Transverse colon (tissue), 4 donors: ENCODE measurements at regions not wholly inside any gene's neighbourhood (a gene's known extent, or its start where the extent isn't known, plus 50 kb on each side); places are given as distances from the start of the nearest gene placed in this dataset.

Experiments used
- DNase-seq: peaks from one replicate; pipeline ENCODE4 v3.0.0-alpha.2; 2019
- H3K27ac ChIP-seq, 4 donors: fragments of 200-600 bp; sonication (generic); 2 replicates each; pipeline ENCODE4 v1.5.1; 2016 to 2018; ENCODE audit warnings: inconsistent platforms in 4 of 4
- H3K27me3 ChIP-seq: fragments of 200-600 bp; sonication (generic); 2 replicates; pipeline ENCODE4 v1.5.1; 2017; ENCODE audit warnings: inconsistent platforms
- H3K36me3 ChIP-seq, 4 donors: fragments of 200-600 bp; sonication (generic); 2 replicates each; pipeline ENCODE4 v1.5.1; 2017 to 2019; ENCODE audit warnings: inconsistent platforms in 4 of 4
- H3K4me1 ChIP-seq, 4 donors: fragments of 200-600 bp; sonication (generic); 2 replicates each; pipeline ENCODE4 v1.5.1; 2017 to 2020; ENCODE audit warnings: inconsistent platforms in 4 of 4
- H3K4me3 ChIP-seq, 4 donors: fragments of 200-600 bp; sonication (generic); 1 replicate in 1 of 4; 2 replicates in 3 of 4; pipeline versions ENCODE4 v1.5.1 to v1.6.1; 2017 to 2019; ENCODE audit warnings: inconsistent platforms in 4 of 4
- H3K9me3 ChIP-seq, 2 donors: fragments of 200-600 bp; sonication (generic); 2 replicates each; pipeline ENCODE4 v1.5.1; 2017 to 2019; ENCODE audit warnings: inconsistent platforms in 2 of 2
- CTCF ChIP-seq, 5 experiments: fragments of 200-600 bp in 3 of 5; fragments of 450-650 bp in 2 of 5; sonication (generic) in 3 of 5; IDR thresholded peaks; 1 replicate in 2 of 5; 2 replicates in 3 of 5; pipeline ENCODE4 v1.5.1; 2016 to 2017; ENCODE audit warnings: antibody characterized with exemption in 5 of 5, inconsistent platforms in 3 of 5, mild to moderate bottlenecking in 2 of 5, moderate library complexity in 1 of 5
- EP300 ChIP-seq: sonication (generic); formaldehyde crosslinking; IDR thresholded peaks from one replicate; pipeline ENCODE4 v1.6.1; 2017; ENCODE audit warnings: antibody characterized with exemption, low read depth
- POLR2A ChIP-seq: fragments of 450-650 bp; IDR thresholded peaks from one replicate; pipeline ENCODE4 v1.6.1; 2016; ENCODE audit warnings: antibody characterized with exemption, mild to moderate bottlenecking, moderate library complexity
- POLR2AphosphoS5 ChIP-seq, 3 donors: sonication (generic); formaldehyde crosslinking; IDR thresholded peaks; one replicate each; pipeline ENCODE4 v1.6.1; 2016; ENCODE audit warnings: antibody characterized with exemption in 3 of 3
- WGBS, 2 donors: methylation state at CpG; one replicate each; pipeline ENCODE4 v1.1.5; 2018; ENCODE audit warnings: low coverage in 1 of 2; 5-methylcytosine and 5-hydroxymethylcytosine counted together
- in situ Hi-C, 4 donors: fragments of 200-750 bp; cut with MboI; loops; one replicate each; pipeline versions ENCODE4 v1.15.0 to v1.15.1; 2017; ENCODE audit warnings: low sequenced_read_pairs in 3 of 4, low pct_ligation_motif_present in 1 of 4, low pct_unique_long_range_greater_than_20kb in 1 of 4
- intact Hi-C: fragments of 100-400 bp; cut with DNase I; formaldehyde crosslinking; loops from one replicate; pipeline ENCODE4 v1.15.1; 2023; ENCODE audit warnings: low total_unique reads

GRCh38 chr4:155591738-155592143 is 74.9 kb upstream of the GUCY1A1 start:
- no peak for DNase-seq
- H3K4me1 ChIP-seq, result peaks cover 0 to 4% (median 0%) of the 10 kb centered on the region in 4 donors
- WGBS, 2 donors, result 65 to 84% methylated on average over 6 of the region's 6 CpGs
- no peak overlapping the region for H3K4me3 ChIP-seq
- in situ Hi-C loops, result no loop called here
- peak overlapping the region; percentile 4 to 51 (median 30) for H3K27ac ChIP-seq
- no peaks in the 10 kb centered on the region for H3K27me3 ChIP-seq
- no peaks in the 10 kb centered on the region for H3K9me3 ChIP-seq
- H3K36me3 ChIP-seq, result no peaks in the 10 kb centered on the region
- intact Hi-C loops, result no loop called here
- TF ChIP-seq POLR2A (no peak), CTCF (IDR thresholded peaks at IDR 0.05) (no peak), EP300 (no peak), POLR2AphosphoS5 (IDR thresholded peaks at IDR 0.05) (no peak)

- 40 to 54% methylated on average over 3 of the region's 3 CpGs for WGBS, 2 donors
- intact Hi-C loops (no loop called here), in situ Hi-C loops (no loop called here)
- TF ChIP-seq POLR2AphosphoS5 (IDR thresholded peaks at IDR 0.05) (no peak), POLR2A (no peak), EP300 (no peak), CTCF (IDR thresholded peaks at IDR 0.05) (no peak)
- H3K27ac ChIP-seq, result peak overlapping the region in 3 of 4 donors; percentile 6 to 51 (median 41)
- no peaks in the 10 kb centered on the region for H3K9me3 ChIP-seq
- H3K36me3 ChIP-seq, result no peaks in the 10 kb centered on the region
- no peak overlapping the region for H3K4me3 ChIP-seq
- no peak for DNase-seq
- peaks cover 0 to 4% (median 0%) of the 10 kb centered on the region in 4 donors for H3K4me1 ChIP-seq
- no peaks in the 10 kb centered on the region for H3K27me3 ChIP-seq
Observed at GRCh38 chr4:155590796-155591585, 75.7 kb upstream of the GUCY1A1 start.

- H3K9me3 ChIP-seq, result no peaks in the 10 kb centered on the region
- no peaks in the 10 kb centered on the region for H3K36me3 ChIP-seq
- no peaks in the 10 kb centered on the region for H3K27me3 ChIP-seq
- no peak for DNase-seq
- WGBS, 2 donors, result 90 to 93% methylated on average over 2 of the region's 2 CpGs
- TF ChIP-seq POLR2A, result no peak
- no peak for TF ChIP-seq POLR2AphosphoS5 (IDR thresholded peaks at IDR 0.05)
- no peak for TF ChIP-seq CTCF (IDR thresholded peaks at IDR 0.05)
- no peak for TF ChIP-seq EP300
- H3K27ac ChIP-seq, result no peak overlapping the region
- H3K4me1 ChIP-seq, result peaks cover 0 to 6% (median 0%) of the 10 kb centered on the region in 4 donors
- in situ Hi-C loops, result no loop called here
- intact Hi-C loops, result no loop called here
- H3K4me3 ChIP-seq, result no peak overlapping the region
Observed at GRCh38 chr4:155588437-155588836, 78.2 kb upstream of the GUCY1A1 start.

- Histone ChIP-seq H3K9me3 (no peaks in the 10 kb centered on the region), H3K27me3 (no peaks in the 10 kb centered on the region), H3K4me3 (no peak overlapping the region), H3K36me3 (no peaks in the 10 kb centered on the region), H3K27ac (no peak overlapping the region), H3K4me1 (peaks cover 0 to 13% (median 2%) of the 10 kb centered on the region in 4 donors)
- TF ChIP-seq POLR2A (no peak), POLR2AphosphoS5 (IDR thresholded peaks at IDR 0.05) (no peak), CTCF (IDR thresholded peaks at IDR 0.05) (no peak), EP300 (no peak)
- intact Hi-C loops, result no loop called here
- no peak for DNase-seq
- in situ Hi-C loops, result no loop called here
- WGBS, 2 donors, result 95 to 96% methylated on average over 2 to 3 of the region's 3 CpGs
Observed at GRCh38 chr4:155587766-155588165, 78.9 kb upstream of the GUCY1A1 start.
